Kasumi-1 (cell line): ENCODE measurements at regions not wholly inside any gene's neighbourhood (a gene's known extent, or its start where the extent isn't known, plus 50 kb on each side); places are given as distances from the start of the nearest gene placed in this dataset.

Experiments used
- DNase-seq, 2 experiments: peaks; one replicate each; lab custom pipeline; 2025; lab: John Stamatoyannopoulos, UW

- no peak for DNase-seq
Measured at GRCh38 chr4:62156205-62156604, 956.1 kb downstream of the ADGRL3 start.

GRCh38 chr4:62145276-62145675, 945.1 kb downstream of the ADGRL3 start:
- DNase-seq = no peak

- DNase-seq = no peak
Measured at GRCh38 chr4:62144431-62144830, 944.3 kb downstream of the ADGRL3 start.

GRCh38 chr4:62135565-62136156, 935.5 kb downstream of the ADGRL3 start:
- no peak for DNase-seq

GRCh38 chr4:62133977-62134376, 933.9 kb downstream of the ADGRL3 start:
- no peak for DNase-seq

- no peak for DNase-seq
Measured at GRCh38 chr4:62133101-62133897, 933.2 kb downstream of the ADGRL3 start.

GRCh38 chr4:62131049-62131448, 930.9 kb downstream of the ADGRL3 start:
- DNase-seq = no peak

GRCh38 chr4:62130637-62131036, 930.5 kb downstream of the ADGRL3 start:
- no peak for DNase-seq

- DNase-seq = no peak
Measured at GRCh38 chr4:62130230-62130629, 930.1 kb downstream of the ADGRL3 start.
